Sigmoid colon (tissue), 4 donors: ENCODE measurements at regions not wholly inside any gene's neighbourhood (a gene's known extent, or its start where the extent isn't known, plus 50 kb on each side); places are given as distances from the start of the nearest gene placed in this dataset.

Experiments used
- CTCF ChIP-seq, 4 experiments: fragments of 450-650 bp in 3 of 4; fragments of 200-600 bp in 1 of 4; IDR thresholded peaks; one replicate each; pipeline ENCODE4 v1.5.1; 2016 to 2019; ENCODE audit warnings: antibody characterized with exemption in 4 of 4, mild to moderate bottlenecking in 3 of 4, moderate library complexity in 2 of 4
- EP300 ChIP-seq, 4 donors: sonication (generic); formaldehyde crosslinking; IDR thresholded peaks; one replicate each; pipeline ENCODE4 v1.6.1; 2017; ENCODE audit warnings: antibody characterized with exemption in 4 of 4
- POLR2A ChIP-seq, 2 donors: fragments of 450-650 bp; IDR thresholded peaks; one replicate each; pipeline ENCODE4 v1.6.1; 2016; ENCODE audit warnings: antibody characterized with exemption in 2 of 2, mild to moderate bottlenecking in 2 of 2, moderate library complexity in 2 of 2
- POLR2AphosphoS5 ChIP-seq, 4 donors: sonication (generic); formaldehyde crosslinking; IDR thresholded peaks; one replicate each; pipeline ENCODE4 v1.6.1; 2017; ENCODE audit warnings: antibody characterized with exemption in 4 of 4

DNA sequence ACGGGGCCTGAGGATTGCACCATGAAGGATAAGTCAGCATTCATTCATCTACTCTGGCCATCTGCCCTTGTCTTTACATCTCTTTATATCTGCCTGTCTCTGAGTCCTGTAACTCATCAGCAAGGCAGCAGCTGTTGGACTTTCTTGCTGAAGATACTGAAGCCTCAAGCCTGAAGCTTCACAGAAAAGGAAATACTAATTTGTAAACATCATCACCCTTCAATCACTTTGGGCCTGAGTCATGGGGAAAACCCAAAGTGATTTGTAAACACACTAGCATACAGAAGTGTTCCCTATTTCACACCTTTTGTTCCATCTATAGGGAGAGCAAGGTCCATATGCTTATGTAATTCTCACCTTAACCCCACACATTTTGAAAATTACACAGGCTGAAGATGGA, 928.2 kb downstream of the EPHA3 start:
- TF ChIP-seq POLR2AphosphoS5 (IDR thresholded peaks at IDR 0.05), result no peak
- no peak for TF ChIP-seq POLR2A (IDR thresholded peaks at IDR 0.05)
- TF ChIP-seq CTCF (IDR thresholded peaks at IDR 0.05), result no peak
- no peak for TF ChIP-seq EP300 (IDR thresholded peaks at IDR 0.05)
